ENCODE measurements at regions not wholly inside any gene's neighbourhood (a gene's known extent, or its start where the extent isn't known, plus 50 kb on each side); places are given as distances from the start of the nearest gene placed in this dataset.

GRCh38 chr1:157893686-157894085, 52.1 kb upstream of the CD5L start:
- no TSS peak for BruUV-seq (replicated peaks)
- Histone ChIP-seq H3K79me2 (ENCODE audit: insufficient read depth, low read depth, low read length) (no peaks in the 10 kb centered on the region), H4K20me1 (ENCODE audit: insufficient read depth, low read length) (no peaks in the 10 kb centered on the region), H3K27ac (ENCODE audit: low read depth, low read length, poor library complexity, severe bottlenecking) (no peak overlapping the region), H3K9me2 (ENCODE audit: insufficient read depth, low read length) (no peaks in the 10 kb centered on the region), H3K4me1 (ENCODE audit: insufficient read depth, low read length, poor library complexity, severe bottlenecking) (no peaks in the 10 kb centered on the region), H3K4me2 (ENCODE audit: low read length) (no peak overlapping the region), H3K9me3 (ENCODE audit: low read length) (peaks cover 9% of the 10 kb centered on the region; the same call in 1 of the 2 replicates), H3K4me3 (ENCODE audit: low read depth, low read length, poor library complexity, severe bottlenecking) (no peak overlapping the region), H3K36me3 (ENCODE audit: insufficient read depth, low read length) (no peaks in the 10 kb centered on the region), H2AFZ (ENCODE audit: low read length) (no peak overlapping the region)
- POLR2A ChIA-PET, result no interaction called here
- no peak for TF ChIP-seq CTCF (conservative IDR thresholded peaks at IDR 0.05; ENCODE audit: low read length)
- TF ChIP-seq EZH2phosphoT487 (IDR thresholded peaks at IDR 0.05; ENCODE audit: borderline replicate concordance, low read depth, low read length), result no peak
- CTCF ChIA-PET (ENCODE audit: unreplicated experiment), result no interaction called here
- intact Hi-C loops (cut with micrococcal nuclease; ENCODE audit: unreplicated experiment), result no loop called here
- no peak for DNase-seq (ENCODE audit: low spot score)

DNA sequence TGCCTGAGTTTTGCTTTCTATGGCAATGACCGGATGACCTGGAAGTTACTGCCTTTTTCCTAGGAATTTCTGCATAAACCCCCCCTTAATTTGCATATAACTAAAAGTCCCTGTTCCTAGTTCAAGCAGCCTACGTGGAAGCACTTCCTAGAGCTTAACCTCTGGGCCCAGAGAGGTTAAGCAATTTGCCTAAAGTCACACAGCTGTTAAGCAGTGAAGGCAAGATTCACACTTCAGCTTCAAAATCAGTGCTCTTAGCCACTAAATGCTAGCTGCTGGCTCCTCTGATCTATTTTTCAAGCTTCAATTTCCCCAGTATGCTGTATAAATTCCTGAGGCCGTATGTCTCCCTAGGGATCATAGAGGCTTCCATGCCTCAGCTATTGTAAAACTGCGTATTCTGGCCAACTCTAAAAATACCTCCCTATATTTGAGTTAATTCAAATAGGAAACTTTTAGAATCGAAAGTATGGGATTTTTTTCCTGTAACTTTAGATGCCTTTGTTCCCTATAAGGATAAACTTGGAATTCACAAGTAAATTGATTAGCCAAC, 53.1 kb upstream of the CD5L start:
- no peak overlapping the region for H2AFZ ChIP-seq (ENCODE audit: low read length)
- POLR2A ChIA-PET, result no interaction called here
- peaks cover 13% of the 10 kb centered on the region; the same call in 1 of the 2 replicates for H3K9me3 ChIP-seq (ENCODE audit: low read length)
- no peak overlapping the region for H3K4me2 ChIP-seq (ENCODE audit: low read length)
- intact Hi-C loops (cut with micrococcal nuclease; ENCODE audit: unreplicated experiment), result no loop called here
- BruUV-seq (replicated peaks), result no TSS peak
- H3K27ac ChIP-seq (ENCODE audit: low read depth, low read length, poor library complexity, severe bottlenecking), result no peak overlapping the region
- CTCF ChIA-PET (ENCODE audit: unreplicated experiment), result interaction anchor here (0.5 kb wide), 1 partner anchor 269 kb away, joined by 3 read pairs; no protein-coding TSS in a partner anchor
- H3K4me1 ChIP-seq (ENCODE audit: insufficient read depth, low read length, poor library complexity, severe bottlenecking), result no peaks in the 10 kb centered on the region
- no peak for TF ChIP-seq EZH2phosphoT487 (IDR thresholded peaks at IDR 0.05; ENCODE audit: borderline replicate concordance, low read depth, low read length)
- no peaks in the 10 kb centered on the region for H3K36me3 ChIP-seq (ENCODE audit: insufficient read depth, low read length)
- H3K9me2 ChIP-seq (ENCODE audit: insufficient read depth, low read length), result no peaks in the 10 kb centered on the region
- no peak for DNase-seq (ENCODE audit: low spot score)
- H4K20me1 ChIP-seq (ENCODE audit: insufficient read depth, low read length), result no peaks in the 10 kb centered on the region
- no peak overlapping the region for H3K4me3 ChIP-seq (ENCODE audit: low read depth, low read length, poor library complexity, severe bottlenecking)
- H3K79me2 ChIP-seq (ENCODE audit: insufficient read depth, low read depth, low read length), result no peaks in the 10 kb centered on the region

DNA sequence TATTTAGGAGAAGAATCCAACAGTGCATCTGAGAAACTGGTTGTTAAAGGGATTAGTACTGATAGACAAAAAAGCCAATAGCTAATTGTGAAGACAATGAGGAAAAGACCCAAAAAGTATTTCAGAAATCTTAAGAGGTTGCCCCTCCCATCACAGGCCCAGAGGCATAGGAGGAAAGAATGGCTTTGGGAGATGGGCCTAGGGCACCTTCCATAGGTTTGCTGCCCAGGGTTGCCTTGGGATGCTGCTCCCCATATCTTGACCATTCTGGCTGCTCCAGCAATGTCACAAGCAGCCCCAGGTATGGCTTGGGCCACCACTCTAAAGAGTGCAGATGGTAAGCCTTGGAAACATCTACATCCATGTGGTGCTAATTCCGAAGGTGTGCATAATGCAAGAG, 68.7 kb upstream of the CD5L start:
- H3K9me3 ChIP-seq (ENCODE audit: low read length), result peaks cover 22% of the 10 kb centered on the region; the same call in 1 of the 2 replicates
- H3K27ac ChIP-seq (ENCODE audit: low read depth, low read length, poor library complexity, severe bottlenecking), result no peak overlapping the region
- no peaks in the 10 kb centered on the region for H4K20me1 ChIP-seq (ENCODE audit: insufficient read depth, low read length)
- BruUV-seq (replicated peaks), result no TSS peak
- intact Hi-C loops (cut with micrococcal nuclease; ENCODE audit: unreplicated experiment), result no loop called here
- H3K9me2 ChIP-seq (ENCODE audit: insufficient read depth, low read length), result no peaks in the 10 kb centered on the region
- H3K79me2 ChIP-seq (ENCODE audit: insufficient read depth, low read depth, low read length), result no peaks in the 10 kb centered on the region
- no peak for TF ChIP-seq EZH2phosphoT487 (IDR thresholded peaks at IDR 0.05; ENCODE audit: borderline replicate concordance, low read depth, low read length)
- no peak for TF ChIP-seq CTCF (conservative IDR thresholded peaks at IDR 0.05; ENCODE audit: low read length)
- no peaks in the 10 kb centered on the region for H3K36me3 ChIP-seq (ENCODE audit: insufficient read depth, low read length)
- ChIA-PET POLR2A (no interaction called here), CTCF (ENCODE audit: unreplicated experiment) (no interaction called here)
- no peak for DNase-seq (ENCODE audit: low spot score)
- no peak overlapping the region for H3K4me2 ChIP-seq (ENCODE audit: low read length)
- no peaks in the 10 kb centered on the region for H3K4me1 ChIP-seq (ENCODE audit: insufficient read depth, low read length, poor library complexity, severe bottlenecking)
- no peak overlapping the region for H2AFZ ChIP-seq (ENCODE audit: low read length)
- no peak overlapping the region for H3K4me3 ChIP-seq (ENCODE audit: low read depth, low read length, poor library complexity, severe bottlenecking)
